B cell (primary cell): ENCODE measurements at regions not wholly inside any gene's neighbourhood (a gene's known extent, or its start where the extent isn't known, plus 50 kb on each side); places are given as distances from the start of the nearest gene placed in this dataset.

Source experiments
- ATAC-seq: fragments of 200-7000 bp; cut with Tn5 transposase; one replicate; pipeline ENCODE4 v1.10.0; 2021; ENCODE audit warnings: low read depth, mild to moderate bottlenecking, moderate number of reproducible peaks, moderate library complexity
- CTCF ChIA-PET: fragments of 350-600 bp; sonication (Branson Sonifier 250); formaldehyde crosslinking; loops from one replicate; lab custom pipeline; 2021; ENCODE audit warnings: antibody characterized with exemption, inconsistent platforms; lab: Charles Lee
- POLR2A ChIA-PET: fragments of 350-600 bp; sonication (Branson Sonifier 250); formaldehyde crosslinking; loops from one replicate; lab custom pipeline; 2021; ENCODE audit warnings: antibody characterized with exemption; lab: Charles Lee
- DNase-seq: peaks from one replicate; pipeline ENCODE4 v3.0.0; 2013
- H2AFZ ChIP-seq: 2 replicates; pipeline ENCODE4 v1.6.1; 2012; ENCODE audit warnings: mild to moderate bottlenecking, low read depth, low read length; ENCODE audit not compliant: insufficient read depth, poor library complexity, severe bottlenecking
- H3K27ac ChIP-seq, 2 donors: 1 replicate in 1 of 2; 2 replicates in 1 of 2; pipeline ENCODE4 v1.5.1; 2012 to 2013; ENCODE audit warnings: low read length in 2 of 2, mild to moderate bottlenecking in 2 of 2, moderate library complexity in 1 of 2
- H3K27me3 ChIP-seq, 4 experiments: fragments of 200-600 bp in 1 of 4; sonication (generic) in 1 of 4; replicated peaks in 1 of 4; 1 replicate in 2 of 4; 2 replicates in 2 of 4; pipeline versions ENCODE4 v1.6.1 to v1.7.0; 2013 to 2016; ENCODE audit warnings: low read length in 3 of 4, mild to moderate bottlenecking in 2 of 4, mixed read lengths in 1 of 4, moderate library complexity in 1 of 4; ENCODE audit not compliant: insufficient read depth in 4 of 4, control insufficient read depth in 3 of 4; ENCODE audit errors: control extremely low read depth in 1 of 4
- H3K36me3 ChIP-seq, 2 experiments: replicated peaks in 1 of 2; 1 replicate in 1 of 2; 2 replicates in 1 of 2; pipeline versions ENCODE4 v1.6.1 to v1.7.1; 2013; ENCODE audit warnings: low read length in 1 of 2; ENCODE audit not compliant: insufficient read depth in 2 of 2, control insufficient read depth in 1 of 2; ENCODE audit errors: control extremely low read depth in 1 of 2, extremely low read depth in 1 of 2
- H3K4me1 ChIP-seq, 2 donors: fragments of 200-600 bp in 1 of 2; sonication (generic) in 1 of 2; 1 replicate in 1 of 2; 2 replicates in 1 of 2; pipeline versions ENCODE4 v1.5.1 to v1.6.1; 2013 to 2017; ENCODE audit warnings: low read length in 2 of 2; ENCODE audit not compliant: control insufficient read depth in 2 of 2, insufficient read depth in 2 of 2
- H3K4me2 ChIP-seq: replicated peaks from 2 replicates; pipeline ENCODE3; 2012; ENCODE audit warnings: mild to moderate bottlenecking, low read depth, low read length; ENCODE audit not compliant: poor library complexity, severe bottlenecking
- H3K4me3 ChIP-seq, 5 experiments: fragments of 200-600 bp in 1 of 5; sonication (generic) in 1 of 5; 1 replicate in 3 of 5; 2 replicates in 2 of 5; pipeline versions ENCODE4 v1.5.1 to v1.7.0; 2011 to 2016; ENCODE audit warnings: low read length in 4 of 5, mild to moderate bottlenecking in 4 of 5, low read depth in 2 of 5, control low read depth in 1 of 5, moderate library complexity in 1 of 5; ENCODE audit not compliant: insufficient read depth in 1 of 5; ENCODE audit errors: control extremely low read depth in 1 of 5, extremely low read depth in 1 of 5
- H3K79me2 ChIP-seq: fragments of 200-600 bp; sonication (generic); one replicate; pipeline ENCODE4 v1.6.0; 2016; ENCODE audit warnings: low read length; ENCODE audit not compliant: control insufficient read depth, insufficient read depth
- H3K9ac ChIP-seq: fragments of 200-600 bp; sonication (generic); 2 replicates; pipeline ENCODE4 v1.6.1; 2017; ENCODE audit warnings: mild to moderate bottlenecking, low read length, moderate library complexity
- H3K9me3 ChIP-seq, 3 donors: one replicate each; pipeline versions ENCODE4 v1.6.1 to v1.7.1; 2013; ENCODE audit warnings: low read length in 2 of 3; ENCODE audit not compliant: control insufficient read depth in 2 of 3, insufficient read depth in 1 of 3; ENCODE audit errors: control extremely low read depth in 1 of 3
- H4K20me1 ChIP-seq: 2 replicates; pipeline ENCODE4 v1.6.0; 2012; ENCODE audit warnings: mild to moderate bottlenecking, low read length; ENCODE audit not compliant: insufficient read depth, control insufficient read depth, poor library complexity, severe bottlenecking
- H3K27ac Mint-ChIP-seq: one replicate; pipeline ENCODE4 v1.8.0; 2021; ENCODE audit warnings: mixed read lengths
- H3K27me3 Mint-ChIP-seq: one replicate; pipeline ENCODE4 v1.8.0; 2021; ENCODE audit warnings: mixed read lengths
- H3K4me1 Mint-ChIP-seq: one replicate; pipeline ENCODE4 v1.8.0; 2021; ENCODE audit warnings: mixed read lengths
- H3K4me3 Mint-ChIP-seq: one replicate; pipeline ENCODE4 v1.8.0; 2021; ENCODE audit warnings: mixed read lengths
- H3K9me3 Mint-ChIP-seq: one replicate; pipeline ENCODE4 v1.8.0; 2022; ENCODE audit warnings: mixed read lengths; ENCODE audit not compliant: insufficient read depth
- CTCF ChIP-seq: fragments of 200-600 bp; IDR thresholded peaks from one replicate; pipeline ENCODE4 v1.8.0; 2022; ENCODE audit warnings: antibody characterized with exemption, mild to moderate bottlenecking
- EZH2 ChIP-seq: IDR thresholded peaks from 2 replicates; pipeline ENCODE4 v1.6.1; 2012; ENCODE audit warnings: borderline replicate concordance, low read depth, mild to moderate bottlenecking, moderate library complexity, low read length; ENCODE audit not compliant: insufficient read depth, poor library complexity, severe bottlenecking
- WGBS: methylation state at CpG from one replicate; pipeline ENCODE4 v1.1.5; 2013; ENCODE audit warnings: missing lambda C conversion rate; ENCODE audit not compliant: insufficient coverage; 5-methylcytosine and 5-hydroxymethylcytosine counted together
- intact Hi-C: fragments of 100-400 bp; cut with micrococcal nuclease; formaldehyde crosslinking; loops from one replicate; pipeline ENCODE4 v1.10.0; 2022

GRCh38 chr1:188706742-188707141, 1770.9 kb downstream of the BRINP3 start:
- POLR2A ChIA-PET, result no interaction called here
- no peaks in the 10 kb centered on the region for H3K27me3 Mint-ChIP-seq
- intact Hi-C loops, result no loop called here
- Histone ChIP-seq H4K20me1 (no peaks in the 10 kb centered on the region), H3K9me3 (peaks cover 0 to 4% (median 0%) of the 10 kb centered on the region in 3 donors), H3K4me3 (no peak overlapping the region), H3K79me2 (no peaks in the 10 kb centered on the region), H2AFZ (no peak overlapping the region), H3K27ac (no peak overlapping the region), H3K4me2 (no peak overlapping the region), H3K36me3 (no peaks in the 10 kb centered on the region), H3K27me3 (no peaks in the 10 kb centered on the region), H3K4me1 (no peaks in the 10 kb centered on the region), H3K9ac (no peak overlapping the region)
- no peak overlapping the region for H3K27ac Mint-ChIP-seq
- no peak for TF ChIP-seq CTCF
- no peak for TF ChIP-seq EZH2
- ATAC-seq (no peak), DNase-seq (no peak)
- 86% methylated on average over 2 of the region's 4 CpGs for WGBS
- H3K4me1 Mint-ChIP-seq, result no peaks in the 10 kb centered on the region
- H3K9me3 Mint-ChIP-seq, result peaks cover 2% of the 10 kb centered on the region
- CTCF ChIA-PET, result no interaction called here
- no peak overlapping the region for H3K4me3 Mint-ChIP-seq

GRCh38 chr1:188708795-188709535, 1768.7 kb downstream of the BRINP3 start:
- Mint-ChIP-seq H3K4me3 (no peak overlapping the region), H3K27ac (no peak overlapping the region), H3K4me1 (no peaks in the 10 kb centered on the region), H3K27me3 (no peaks in the 10 kb centered on the region), H3K9me3 (peaks cover 2% of the 10 kb centered on the region)
- POLR2A ChIA-PET, result no interaction called here
- CTCF ChIA-PET, result no interaction called here
- H4K20me1 ChIP-seq, result no peaks in the 10 kb centered on the region
- H3K27ac ChIP-seq, result no peak overlapping the region
- no peak overlapping the region for H3K9ac ChIP-seq
- no peaks in the 10 kb centered on the region for H3K36me3 ChIP-seq
- no peak overlapping the region for H2AFZ ChIP-seq
- DNase-seq (no peak), ATAC-seq (no peak)
- no peaks in the 10 kb centered on the region for H3K27me3 ChIP-seq
- no peaks in the 10 kb centered on the region for H3K79me2 ChIP-seq
- no peak overlapping the region for H3K4me2 ChIP-seq
- no peaks in the 10 kb centered on the region for H3K4me1 ChIP-seq
- intact Hi-C loops, result no loop called here
- H3K4me3 ChIP-seq, result no peak overlapping the region
- no CpG with 5 or more reads among the region's 4 CpGs for WGBS
- no peaks in the 10 kb centered on the region for H3K9me3 ChIP-seq
- TF ChIP-seq EZH2 (no peak), CTCF (no peak)
